GM12875 (cell line): ENCODE measurements at regions not wholly inside any gene's neighbourhood (a gene's known extent, or its start where the extent isn't known, plus 50 kb on each side); places are given as distances from the start of the nearest gene placed in this dataset.

Experiments used
- H3K4me3 ChIP-seq: one replicate; pipeline ENCODE4 v1.5.1; 2011; ENCODE audit warnings: low read depth, low read length, control low read depth
- CTCF ChIP-seq: IDR thresholded peaks from 2 replicates; pipeline ENCODE4 v1.5.1; 2011; ENCODE audit warnings: low read depth, mild to moderate bottlenecking, control low read depth, inconsistent platforms, low read length, moderate library complexity, borderline replicate concordance; ENCODE audit not compliant: insufficient read depth

- no peak for TF ChIP-seq CTCF
These were observed 147.1 kb downstream of the IRX1 start for GRCh38 chr5:3742750-3743149.

GRCh38 chr5:3751846-3752245 lies 156.2 kb downstream of the IRX1 start:
- TF ChIP-seq CTCF = no peak
- H3K4me3 ChIP-seq = no peak overlapping the region

More at GRCh38 chr5:3742750-3743149, 147.1 kb downstream of the IRX1 start:
- no peak overlapping the region for H3K4me3 ChIP-seq

DNA sequence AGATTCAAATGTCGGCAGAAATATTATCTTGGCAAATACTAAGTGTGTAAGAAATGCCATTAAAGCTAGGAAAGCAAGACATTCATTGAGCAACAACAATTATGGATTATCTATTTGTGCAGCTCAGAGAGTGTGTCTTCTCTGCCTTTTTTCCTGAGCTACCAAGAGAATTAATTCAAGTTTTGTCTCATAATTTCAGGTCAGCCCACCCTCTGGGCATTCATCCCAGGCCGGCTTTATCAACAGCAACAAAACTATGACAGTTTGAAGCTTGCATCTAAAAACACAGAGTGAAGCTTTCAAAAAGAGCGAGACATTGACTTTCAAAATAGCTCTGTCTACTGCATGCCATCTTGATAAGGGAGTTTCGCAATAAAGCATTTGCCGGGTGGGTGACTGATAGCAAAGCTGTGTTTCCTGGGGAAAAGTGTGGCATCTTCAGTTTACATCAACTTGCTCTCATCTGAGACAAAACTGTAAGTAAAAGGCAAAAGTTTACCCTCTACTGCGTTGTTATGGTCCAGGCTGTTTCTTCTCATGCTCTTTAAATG lies 182.4 kb downstream of the IRX1 start:
- TF ChIP-seq CTCF = no peak
- no peak overlapping the region for H3K4me3 ChIP-seq

DNA sequence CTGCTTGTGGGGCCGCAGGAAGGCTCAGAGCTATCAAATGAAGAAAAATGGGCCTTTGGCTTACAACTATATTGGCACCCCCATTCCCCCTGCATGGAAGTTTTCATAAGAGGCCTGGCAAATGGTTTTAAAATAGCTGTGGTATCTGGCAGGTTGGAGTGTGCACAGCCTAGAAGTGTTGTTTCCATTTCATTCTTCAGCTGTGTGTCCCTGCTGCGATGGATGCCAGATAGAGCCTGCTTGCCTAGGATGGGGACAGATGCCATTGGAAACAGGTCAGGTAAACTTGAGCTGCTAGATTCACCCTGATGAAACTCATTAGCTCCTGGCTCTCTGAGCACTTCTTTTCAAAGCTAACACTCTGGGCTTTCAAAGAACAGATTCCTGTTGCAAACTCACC lies 183.3 kb downstream of the IRX1 start:
- no peak for TF ChIP-seq CTCF
- H3K4me3 ChIP-seq = no peak overlapping the region

DNA sequence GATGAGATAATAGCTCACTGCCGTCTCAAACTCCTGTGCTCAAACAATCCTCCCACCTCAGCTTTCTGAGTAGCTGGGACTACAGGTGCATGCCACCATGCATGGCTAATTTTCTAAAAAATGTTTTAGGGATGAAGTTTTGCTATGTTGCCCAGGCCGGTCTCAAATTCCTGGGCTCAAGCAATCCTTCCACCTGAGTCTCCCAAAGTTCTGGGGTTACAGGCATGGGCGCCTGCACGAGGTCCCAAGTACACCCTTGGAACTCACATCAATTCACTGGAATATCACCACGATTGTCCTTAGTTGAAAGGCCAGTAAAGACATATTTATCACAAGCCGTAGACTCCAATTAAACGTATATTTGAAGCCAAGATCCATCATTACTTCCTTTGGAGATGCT lies 184.6 kb downstream of the IRX1 start:
- H3K4me3 ChIP-seq = no peak overlapping the region
- no peak for TF ChIP-seq CTCF

- TF ChIP-seq CTCF = no peak
- H3K4me3 ChIP-seq = no peak overlapping the region
These were observed 185.3 kb downstream of the IRX1 start for GRCh38 chr5:3780907-3781306.

- no peak overlapping the region for H3K4me3 ChIP-seq
- TF ChIP-seq CTCF = no peak
These were observed 189.2 kb downstream of the IRX1 start for GRCh38 chr5:3784854-3785253.
